PC-9 (cell line): ENCODE measurements at regions not wholly inside any gene's neighbourhood (a gene's known extent, or its start where the extent isn't known, plus 50 kb on each side); places are given as distances from the start of the nearest gene placed in this dataset.

Experiments used
- CTCF ChIP-seq: fragments of 200-600 bp; sonication (generic); conservative IDR thresholded peaks from 2 replicates; pipeline ENCODE4 v1.6.1; 2017; ENCODE audit warnings: mixed run types, antibody characterized with exemption, mild to moderate bottlenecking, moderate library complexity
- EZH2 ChIP-seq: fragments of 200-600 bp; sonication (generic); IDR thresholded peaks from 2 replicates; pipeline ENCODE4 v1.8.0; 2017; ENCODE audit warnings: antibody characterized with exemption, low read depth

GRCh38 chr7:53111031-53111430 lies 75.6 kb downstream of the POM121L12 start:
- no peak for TF ChIP-seq CTCF
- TF ChIP-seq EZH2 = no peak
